D341Med (cell line): ENCODE measurements at regions not wholly inside any gene's neighbourhood (a gene's known extent, or its start where the extent isn't known, plus 50 kb on each side); places are given as distances from the start of the nearest gene placed in this dataset.

ENCODE experiments used
- DNase-seq: peaks from one replicate; pipeline ENCODE4 v3.0.0; 2012; ENCODE audit warnings: low spot score

GRCh38 chr22:27226666-27227065 is 569.3 kb downstream of the MIAT start:
- no peak for DNase-seq

- DNase-seq, result no peak
Measured at GRCh38 chr22:27228771-27229170, 571.4 kb downstream of the MIAT start.

GRCh38 chr22:27230189-27230588 is 571.4 kb downstream of the MN1 start:
- no peak for DNase-seq

GRCh38 chr22:27231266-27231665 is 570.3 kb downstream of the MN1 start:
- no peak for DNase-seq

GRCh38 chr22:27232077-27232476 is 569.5 kb downstream of the MN1 start:
- no peak for DNase-seq

- DNase-seq, result no peak
Measured at GRCh38 chr22:27237080-27237741, 564.3 kb downstream of the MN1 start.

- no peak for DNase-seq
Measured at GRCh38 chr22:27238935-27239510, 562.5 kb downstream of the MN1 start.

GRCh38 chr22:27239520-27239919 is 562.0 kb downstream of the MN1 start:
- no peak for DNase-seq

GRCh38 chr22:27240298-27241075 is 561.1 kb downstream of the MN1 start:
- no peak for DNase-seq

GRCh38 chr22:27241430-27242321 is 559.9 kb downstream of the MN1 start:
- no peak for DNase-seq

- no peak for DNase-seq
Measured at GRCh38 chr22:27242474-27242873, 559.1 kb downstream of the MN1 start.

- no peak for DNase-seq
Measured at GRCh38 chr22:27242917-27243589, 558.5 kb downstream of the MN1 start.

GRCh38 chr22:27244328-27244727 is 557.2 kb downstream of the MN1 start:
- DNase-seq, result no peak

GRCh38 chr22:27245056-27245455 is 556.5 kb downstream of the MN1 start:
- DNase-seq, result no peak

GRCh38 chr22:27246558-27246957 is 555.0 kb downstream of the MN1 start:
- no peak for DNase-seq

- DNase-seq, result no peak
Measured at GRCh38 chr22:27247701-27248434, 553.7 kb downstream of the MN1 start.

GRCh38 chr22:27250418-27250817 is 551.1 kb downstream of the MN1 start:
- no peak for DNase-seq

- no peak for DNase-seq
Measured at GRCh38 chr22:27250886-27251285, 550.7 kb downstream of the MN1 start.

- DNase-seq, result no peak
Measured at GRCh38 chr22:27251563-27251962, 550.0 kb downstream of the MN1 start.

- no peak for DNase-seq
Measured at GRCh38 chr22:27252282-27253049, 549.1 kb downstream of the MN1 start.
